Brain microvascular endothelial cell (primary cell): ENCODE measurements at regions not wholly inside any gene's neighbourhood (a gene's known extent, or its start where the extent isn't known, plus 50 kb on each side); places are given as distances from the start of the nearest gene placed in this dataset.

ENCODE experiments used
- DNase-seq: peaks from one replicate; pipeline ENCODE4 v3.0.0-alpha.2; 2020
- H3K27ac ChIP-seq: fragments of 250-450 bp; sonication (Bioruptor Pico); 2 replicates; pipeline ENCODE4 v1.5.1; 2020; ENCODE audit warnings: mild to moderate bottlenecking, moderate library complexity
- H3K27me3 ChIP-seq: fragments of 250-450 bp; sonication (Bioruptor Pico); replicated peaks from 2 replicates; pipeline ENCODE4 v1.5.1; 2020; ENCODE audit warnings: mild to moderate bottlenecking
- H3K36me3 ChIP-seq: fragments of 250-450 bp; sonication (Bioruptor Pico); replicated peaks from 2 replicates; pipeline ENCODE4 v1.5.1; 2020; ENCODE audit warnings: mild to moderate bottlenecking
- H3K4me3 ChIP-seq: 2 replicates; pipeline ENCODE4 v1.5.1; 2011; ENCODE audit warnings: low read depth, mild to moderate bottlenecking, control low read depth, low read length, moderate library complexity
- CTCF ChIP-seq: IDR thresholded peaks from 2 replicates; pipeline ENCODE4 v1.5.1; 2011; ENCODE audit warnings: low read depth, mild to moderate bottlenecking, moderate library complexity, low read length, control low read depth, inconsistent platforms; ENCODE audit errors: missing control alignments
- in situ Hi-C: cut with HindIII; loops from 2 replicates; pipeline ENCODE4 v1.10.0; 2017; ENCODE audit warnings: low sequenced_read_pairs, low pct_ligation_motif_present

GRCh38 chr1:238549137-238549536 is 658.4 kb upstream of the ZP4 start:
- DNase-seq = no peak
- H3K36me3 ChIP-seq = no peaks in the 10 kb centered on the region
- no peak overlapping the region for H3K27ac ChIP-seq
- no peak for TF ChIP-seq CTCF
- in situ Hi-C loops = no loop called here
- no peaks in the 10 kb centered on the region for H3K27me3 ChIP-seq
- H3K4me3 ChIP-seq = no peak overlapping the region

GRCh38 chr1:238546118-238546517 is 655.4 kb upstream of the ZP4 start:
- Histone ChIP-seq H3K27me3 (no peaks in the 10 kb centered on the region), H3K27ac (no peak overlapping the region)

GRCh38 chr1:238537641-238538040 is 646.9 kb upstream of the ZP4 start:
- TF ChIP-seq CTCF = no peak
- DNase-seq = no peak
- Histone ChIP-seq H3K27me3 (no peaks in the 10 kb centered on the region), H3K4me3 (no peak overlapping the region), H3K36me3 (no peaks in the 10 kb centered on the region), H3K27ac (no peak overlapping the region)
- in situ Hi-C loops = no loop called here

More at GRCh38 chr1:238546118-238546517, 655.4 kb upstream of the ZP4 start:
- in situ Hi-C loops = no loop called here
- Histone ChIP-seq H3K36me3 (no peaks in the 10 kb centered on the region), H3K4me3 (no peak overlapping the region)
- TF ChIP-seq CTCF = no peak
- DNase-seq = no peak

DNA sequence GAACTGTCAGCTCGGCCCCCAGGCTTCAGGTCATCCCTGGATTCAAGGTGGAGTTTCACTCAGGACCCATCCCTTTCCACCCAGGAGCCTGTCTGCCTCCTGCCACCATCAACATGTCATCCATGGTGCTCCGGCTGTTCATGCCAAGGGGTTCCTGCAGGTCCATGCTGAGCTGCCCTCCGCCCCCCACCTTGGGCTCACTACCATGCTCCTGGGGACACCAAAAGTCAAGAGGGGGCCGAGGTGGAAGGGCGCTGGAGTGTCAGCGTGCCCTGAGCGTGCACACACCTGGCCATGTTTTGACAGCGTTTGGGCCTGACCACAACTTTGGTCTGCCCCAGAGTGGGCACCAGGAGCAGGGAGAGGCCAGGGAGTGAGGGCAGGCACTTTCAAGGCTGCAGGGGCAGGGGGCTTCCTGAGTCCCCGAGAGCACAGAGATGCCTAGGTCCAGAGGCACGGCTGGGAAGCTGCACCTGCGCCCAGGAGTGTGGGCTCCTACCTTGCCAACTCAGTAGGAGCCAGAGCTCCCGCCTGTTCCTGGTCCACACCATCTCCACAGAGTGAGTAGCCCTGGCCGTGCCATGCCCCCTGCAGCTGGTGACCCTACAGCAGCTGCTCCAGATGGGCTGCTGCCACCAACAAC is 639.6 kb upstream of the ZP4 start:
- TF ChIP-seq CTCF = no peak
- in situ Hi-C loops = no loop called here
- H3K27me3 ChIP-seq = no peaks in the 10 kb centered on the region
- DNase-seq = no peak
- H3K36me3 ChIP-seq = no peaks in the 10 kb centered on the region
- H3K4me3 ChIP-seq = no peak overlapping the region
- H3K27ac ChIP-seq = no peak overlapping the region

- H3K27me3 ChIP-seq = no peaks in the 10 kb centered on the region
- no peak overlapping the region for H3K27ac ChIP-seq
- TF ChIP-seq CTCF = no peak
- no peak for DNase-seq
- in situ Hi-C loops = no loop called here
- H3K4me3 ChIP-seq = no peak overlapping the region
- no peaks in the 10 kb centered on the region for H3K36me3 ChIP-seq
Observed at GRCh38 chr1:238517711-238518110, 627.0 kb upstream of the ZP4 start.

DNA sequence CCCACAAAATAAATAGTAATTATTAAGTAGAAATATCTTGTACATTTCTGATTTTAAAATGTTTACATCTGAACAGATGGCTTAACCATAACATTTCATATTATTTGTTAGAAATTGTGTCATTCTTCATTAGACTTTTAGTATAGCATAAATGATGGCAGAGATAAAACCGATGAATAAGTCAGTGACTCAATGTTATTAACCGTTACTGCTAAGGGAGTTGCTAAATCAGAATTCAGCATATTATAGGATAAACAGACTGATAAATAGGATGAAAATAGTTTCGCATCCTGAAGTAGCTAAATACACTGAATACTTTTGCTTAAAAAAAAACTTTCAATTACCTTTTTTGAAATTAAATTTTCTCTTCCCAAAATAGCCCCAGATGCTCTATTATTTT is 610.6 kb upstream of the ZP4 start:
- in situ Hi-C loops = no loop called here
- no peak for TF ChIP-seq CTCF

More for the DNA sequence above, 610.6 kb upstream of the ZP4 start:
- H3K27ac ChIP-seq = no peak overlapping the region
- H3K4me3 ChIP-seq = no peak overlapping the region
- H3K36me3 ChIP-seq = no peaks in the 10 kb centered on the region
- no peak for DNase-seq
- no peaks in the 10 kb centered on the region for H3K27me3 ChIP-seq
